ENCODE measurements at regions not wholly inside any gene's neighbourhood (a gene's known extent, or its start where the extent isn't known, plus 50 kb on each side); places are given as distances from the start of the nearest gene placed in this dataset.

DNA sequence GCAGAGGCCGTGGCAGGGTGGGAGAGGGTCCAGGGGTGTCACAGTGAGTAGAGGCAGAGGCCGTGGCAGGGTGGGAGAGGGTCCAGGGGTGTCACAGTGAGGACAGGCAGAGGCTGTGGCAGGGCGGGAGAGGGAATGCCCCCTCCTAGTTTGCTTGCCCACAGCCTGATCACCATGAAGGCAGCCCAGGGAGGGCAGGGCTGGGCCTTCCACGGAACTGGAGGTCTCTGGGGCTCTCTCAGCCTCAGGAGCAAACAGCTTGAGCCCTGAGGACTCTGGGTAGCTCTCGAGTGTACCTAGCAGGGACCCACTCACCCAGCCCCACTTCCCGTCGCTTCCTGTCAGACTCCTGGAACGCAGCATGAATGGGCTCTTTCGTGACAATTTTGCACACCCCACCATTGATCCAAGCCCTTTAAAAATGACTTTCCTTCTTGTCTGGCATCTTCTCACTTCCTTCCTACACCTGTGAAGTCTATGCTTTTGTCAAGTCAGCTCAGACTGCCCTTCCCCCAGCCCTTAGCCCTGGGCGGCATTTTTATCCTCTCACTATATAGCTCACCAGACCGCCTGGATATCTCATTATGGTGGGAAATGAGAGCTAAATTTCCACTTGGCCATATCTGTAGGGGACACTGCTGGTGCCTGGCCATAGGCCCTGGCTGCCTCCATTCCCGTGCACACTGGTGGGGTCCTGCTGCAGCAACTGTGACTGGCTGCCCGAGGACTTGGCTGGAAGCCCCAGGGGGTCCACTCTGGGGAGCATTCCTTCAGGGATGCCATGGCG lies 140.3 kb downstream of the CDC5L start:
- H3K27me3 ChIP-seq (ENCODE audit: control insufficient read depth, insufficient read depth, low read length): no peaks in the 10 kb centered on the region
- peak; percentile 46 for DNase-seq
- H3K4me3 ChIP-seq (ENCODE audit: insufficient read depth, low read depth, low read length): no peak overlapping the region
- H3K36me3 ChIP-seq (replicated peaks; ENCODE audit: control insufficient read depth, insufficient read depth, low read length): no peaks in the 10 kb centered on the region

DNA sequence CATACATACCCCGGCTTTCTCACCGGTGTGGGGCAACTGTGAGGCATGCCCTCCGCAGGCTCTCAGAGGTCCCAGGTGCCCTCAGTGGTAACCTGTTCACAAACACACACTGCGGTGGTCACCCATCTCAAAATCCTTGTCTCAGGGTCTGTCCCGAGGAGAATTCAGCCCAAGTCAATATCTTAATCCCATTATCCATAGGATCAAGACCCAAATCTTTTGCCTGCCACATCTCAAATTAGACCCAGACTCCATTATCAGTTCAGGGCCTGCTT lies 140.8 kb downstream of the CDC5L start:
- Histone ChIP-seq H3K4me3 (ENCODE audit: insufficient read depth, low read depth, low read length) (no peak overlapping the region), H3K36me3 (replicated peaks; ENCODE audit: control insufficient read depth, insufficient read depth, low read length) (no peaks in the 10 kb centered on the region), H3K27me3 (ENCODE audit: control insufficient read depth, insufficient read depth, low read length) (no peaks in the 10 kb centered on the region)
- no peak for DNase-seq

DNA sequence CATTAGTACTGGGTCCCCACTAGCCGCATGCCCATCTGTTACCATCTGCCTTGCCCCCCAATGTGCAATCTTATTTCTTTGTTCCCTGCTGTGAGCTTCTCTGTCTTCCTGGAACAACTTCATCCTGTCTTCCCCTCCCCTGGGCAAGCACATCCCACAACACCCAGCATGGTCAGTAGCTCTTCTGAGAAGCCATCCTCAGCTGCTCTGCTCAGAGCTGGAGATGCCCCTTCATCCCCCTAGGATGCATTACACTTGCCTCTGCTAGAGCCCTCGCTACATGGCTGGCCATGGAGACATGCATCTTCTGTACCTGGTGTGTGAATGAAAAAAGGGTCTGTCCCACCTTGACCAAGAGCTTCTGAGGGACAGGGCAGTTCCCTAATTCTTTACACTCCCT lies 141.2 kb downstream of the CDC5L start:
- DNase-seq: no peak
- no peaks in the 10 kb centered on the region for H3K27me3 ChIP-seq (ENCODE audit: control insufficient read depth, insufficient read depth, low read length)
- no peaks in the 10 kb centered on the region for H3K36me3 ChIP-seq (replicated peaks; ENCODE audit: control insufficient read depth, insufficient read depth, low read length)
- H3K4me3 ChIP-seq (ENCODE audit: insufficient read depth, low read depth, low read length): no peak overlapping the region

DNA sequence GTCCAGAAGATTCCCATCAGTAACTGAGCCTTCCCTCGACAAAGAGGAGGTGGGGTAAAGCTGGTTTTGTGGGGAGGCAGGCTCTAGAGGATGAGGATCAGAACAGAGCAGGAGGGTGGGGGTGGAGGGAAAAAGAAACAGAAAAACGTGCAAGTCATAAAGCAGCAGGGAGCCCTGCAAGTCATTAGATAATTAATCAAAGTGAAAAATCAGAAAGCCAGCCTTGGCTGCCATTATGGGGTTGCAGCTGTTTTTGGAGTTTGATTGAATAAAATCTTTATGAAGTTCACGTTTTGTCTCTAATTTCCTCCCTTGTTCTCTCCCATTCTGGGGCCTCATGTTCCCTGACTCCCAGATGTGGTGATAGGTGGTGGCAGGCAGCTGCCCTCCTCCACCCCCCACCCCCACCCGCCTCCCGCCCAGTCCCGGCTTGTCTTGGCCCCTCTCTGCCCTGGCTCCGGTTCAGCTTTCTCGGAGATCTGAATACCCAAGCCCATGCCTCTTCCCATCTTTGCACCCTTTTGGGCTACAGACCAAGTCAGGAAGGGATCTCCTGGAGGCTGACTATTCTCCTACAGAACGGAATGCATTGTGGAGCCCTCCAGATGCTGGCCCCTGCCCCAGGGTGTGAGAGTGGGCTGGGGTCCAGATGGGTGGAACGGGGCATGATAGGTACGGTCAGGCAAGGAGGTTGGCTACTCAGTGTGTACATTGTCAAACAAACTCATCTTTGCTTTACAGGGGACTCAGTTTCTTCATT lies 141.8 kb downstream of the CDC5L start:
- Histone ChIP-seq H3K36me3 (replicated peaks; ENCODE audit: control insufficient read depth, insufficient read depth, low read length) (no peaks in the 10 kb centered on the region), H3K4me3 (ENCODE audit: insufficient read depth, low read depth, low read length) (no peak overlapping the region), H3K27me3 (ENCODE audit: control insufficient read depth, insufficient read depth, low read length) (no peaks in the 10 kb centered on the region)
- peak; percentile 32 for DNase-seq

DNA sequence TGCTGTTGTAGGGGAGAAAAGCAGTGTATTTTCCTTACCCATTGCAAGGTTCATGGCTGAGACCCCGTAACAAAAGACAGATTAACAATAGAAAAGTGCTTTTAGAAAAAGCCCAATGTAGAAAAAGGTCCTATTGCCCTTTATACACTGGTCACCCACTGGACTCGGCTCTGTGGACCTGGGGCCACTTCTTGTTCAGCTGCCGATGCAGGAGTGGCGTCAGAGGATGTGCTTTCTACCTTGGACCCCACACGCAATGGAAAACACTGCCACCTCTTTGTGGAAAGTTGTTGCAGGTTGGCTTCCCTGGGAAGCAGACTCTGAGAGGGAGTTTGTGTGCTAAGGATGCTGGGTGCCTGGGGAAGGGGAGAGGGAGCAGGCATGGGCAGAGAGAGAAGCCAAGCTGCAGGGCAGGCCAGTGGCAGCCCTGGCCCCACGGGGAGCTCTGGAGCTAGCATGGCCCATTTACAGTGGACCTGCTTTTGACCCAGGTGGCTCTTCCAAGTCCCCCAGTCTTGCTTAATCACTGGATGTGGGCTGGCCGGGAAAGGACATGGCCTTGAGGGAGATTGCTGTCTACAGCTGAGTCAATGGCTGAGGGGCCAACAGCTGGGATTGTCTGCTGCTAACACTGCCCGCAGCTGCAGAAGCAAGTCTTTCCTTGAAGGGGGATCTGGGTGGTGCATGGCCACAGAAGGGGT lies 142.9 kb downstream of the CDC5L start:
- DNase-seq: no peak
- Histone ChIP-seq H3K4me3 (ENCODE audit: insufficient read depth, low read depth, low read length) (no peak overlapping the region), H3K27me3 (ENCODE audit: control insufficient read depth, insufficient read depth, low read length) (no peaks in the 10 kb centered on the region), H3K36me3 (replicated peaks; ENCODE audit: control insufficient read depth, insufficient read depth, low read length) (no peaks in the 10 kb centered on the region)

DNA sequence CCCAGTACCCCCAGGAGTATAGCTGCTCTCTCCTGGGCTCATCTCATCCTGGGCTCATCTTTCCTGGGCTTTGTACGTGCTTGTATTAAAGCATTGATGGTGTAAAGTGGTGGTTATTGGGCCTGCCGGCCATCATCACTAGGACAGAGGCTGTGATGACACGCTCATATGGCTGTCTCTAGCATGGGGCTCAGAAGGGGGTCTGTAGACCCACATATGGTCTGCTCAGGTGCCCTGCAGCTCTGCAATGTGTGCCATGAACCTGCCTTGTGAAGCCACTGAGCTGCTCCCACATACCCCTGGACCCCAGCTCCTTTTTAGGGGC lies 143.4 kb downstream of the CDC5L start:
- Histone ChIP-seq H3K36me3 (replicated peaks; ENCODE audit: control insufficient read depth, insufficient read depth, low read length) (no peaks in the 10 kb centered on the region), H3K4me3 (ENCODE audit: insufficient read depth, low read depth, low read length) (no peak overlapping the region), H3K27me3 (ENCODE audit: control insufficient read depth, insufficient read depth, low read length) (no peaks in the 10 kb centered on the region)
- DNase-seq: no peak

DNA sequence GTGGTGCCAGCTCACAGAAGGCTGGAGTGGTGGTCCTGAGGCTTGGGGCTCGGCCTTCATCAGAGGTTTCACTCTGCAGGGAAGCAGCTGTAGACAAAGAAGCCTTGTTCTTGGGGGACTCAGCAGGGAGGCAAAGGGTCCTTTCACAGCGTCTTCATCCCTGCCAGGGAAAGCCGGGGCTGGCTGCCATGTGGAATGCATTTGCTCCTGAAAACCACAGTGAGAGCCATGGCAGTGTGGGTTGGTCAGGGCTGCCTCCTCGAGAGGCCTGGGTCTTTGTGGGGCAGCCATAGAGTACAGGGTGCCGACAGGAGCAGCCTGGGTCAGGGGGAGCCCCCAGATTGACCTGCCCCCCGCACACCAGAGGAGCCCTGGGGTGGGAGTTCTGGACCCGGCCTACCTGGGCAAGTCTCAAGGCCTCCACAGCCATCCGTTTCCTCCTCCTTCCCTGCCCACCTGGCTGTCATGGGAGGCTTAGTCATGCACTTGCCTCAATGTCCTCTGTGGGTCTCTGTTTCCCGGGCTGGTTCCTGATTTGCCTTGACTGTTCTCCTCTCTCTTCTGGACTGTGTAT lies 144.0 kb downstream of the CDC5L start:
- peak; percentile 51 for DNase-seq
- no peaks in the 10 kb centered on the region for H3K27me3 ChIP-seq (ENCODE audit: control insufficient read depth, insufficient read depth, low read length)
- H3K4me3 ChIP-seq (ENCODE audit: insufficient read depth, low read depth, low read length): no peak overlapping the region
- no peaks in the 10 kb centered on the region for H3K36me3 ChIP-seq (replicated peaks; ENCODE audit: control insufficient read depth, insufficient read depth, low read length)

DNA sequence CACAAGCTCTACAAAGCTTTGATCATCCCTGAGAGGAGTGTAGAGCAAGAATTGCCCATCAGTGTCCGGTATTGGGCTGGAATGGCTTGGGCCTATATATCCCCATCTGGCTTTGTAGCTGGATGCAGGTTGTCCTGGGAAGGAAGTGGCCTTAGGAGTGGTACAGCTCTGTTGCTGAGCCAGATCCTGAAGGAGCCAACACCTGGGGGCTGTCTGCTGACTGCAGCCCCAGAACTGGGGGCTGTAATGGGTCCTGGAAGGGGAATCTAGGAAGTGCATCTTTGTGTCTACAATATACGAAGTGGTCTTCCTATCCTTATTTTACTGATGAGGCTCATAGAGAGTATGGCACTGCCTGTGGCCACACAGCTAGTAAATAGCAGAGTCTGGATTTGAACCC lies 145.9 kb downstream of the CDC5L start:
- no peak for DNase-seq
- no peak overlapping the region for H3K4me3 ChIP-seq (ENCODE audit: insufficient read depth, low read depth, low read length)
- no peaks in the 10 kb centered on the region for H3K36me3 ChIP-seq (replicated peaks; ENCODE audit: control insufficient read depth, insufficient read depth, low read length)
- no peaks in the 10 kb centered on the region for H3K27me3 ChIP-seq (ENCODE audit: control insufficient read depth, insufficient read depth, low read length)

DNA sequence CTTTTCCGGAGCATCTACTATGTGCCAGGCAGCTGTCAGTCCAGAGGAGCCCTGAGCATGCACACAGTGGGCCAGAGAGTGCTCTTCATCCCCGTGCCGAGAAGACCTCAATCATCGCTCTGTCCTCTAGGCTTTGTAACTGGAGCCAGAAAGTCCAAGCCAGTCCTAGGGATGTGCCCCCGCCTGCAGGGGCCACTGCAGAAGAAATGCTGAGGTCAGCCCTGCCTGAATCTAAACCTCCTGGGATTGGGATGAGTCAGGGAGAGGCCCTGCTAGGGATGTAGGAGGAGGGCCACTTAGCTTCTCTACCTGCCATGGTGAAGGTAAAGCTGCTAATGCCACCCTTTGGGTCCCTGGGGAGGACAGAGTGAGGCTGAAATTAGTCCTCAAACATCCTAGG lies 146.8 kb downstream of the CDC5L start:
- no peak for DNase-seq
- Histone ChIP-seq H3K4me3 (ENCODE audit: insufficient read depth, low read depth, low read length) (no peak overlapping the region), H3K27me3 (ENCODE audit: control insufficient read depth, insufficient read depth, low read length) (no peaks in the 10 kb centered on the region), H3K36me3 (replicated peaks; ENCODE audit: control insufficient read depth, insufficient read depth, low read length) (no peaks in the 10 kb centered on the region)

DNA sequence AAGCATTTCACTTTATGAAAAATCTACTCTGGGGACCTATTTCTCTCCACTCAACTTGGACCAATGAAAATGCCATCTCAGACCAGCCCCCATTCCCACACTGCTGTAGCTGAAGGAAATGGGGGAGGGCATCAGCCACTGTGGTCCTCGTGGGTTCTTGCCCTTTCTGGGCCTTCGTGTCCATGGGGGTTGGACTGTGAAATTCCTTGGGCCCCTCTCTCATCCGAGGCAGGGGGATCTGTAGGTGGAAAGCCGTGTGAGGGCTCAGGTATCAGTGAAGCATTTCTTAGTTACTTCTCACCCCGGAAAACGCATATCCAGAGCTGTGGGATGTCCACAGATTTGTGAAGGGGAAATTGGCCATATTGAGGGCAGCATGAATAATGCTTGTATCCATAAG lies 147.9 kb downstream of the CDC5L start:
- Histone ChIP-seq H3K36me3 (replicated peaks; ENCODE audit: control insufficient read depth, insufficient read depth, low read length) (no peaks in the 10 kb centered on the region), H3K27me3 (ENCODE audit: control insufficient read depth, insufficient read depth, low read length) (no peaks in the 10 kb centered on the region), H3K4me3 (ENCODE audit: insufficient read depth, low read depth, low read length) (no peak overlapping the region)
- DNase-seq: no peak

DNA sequence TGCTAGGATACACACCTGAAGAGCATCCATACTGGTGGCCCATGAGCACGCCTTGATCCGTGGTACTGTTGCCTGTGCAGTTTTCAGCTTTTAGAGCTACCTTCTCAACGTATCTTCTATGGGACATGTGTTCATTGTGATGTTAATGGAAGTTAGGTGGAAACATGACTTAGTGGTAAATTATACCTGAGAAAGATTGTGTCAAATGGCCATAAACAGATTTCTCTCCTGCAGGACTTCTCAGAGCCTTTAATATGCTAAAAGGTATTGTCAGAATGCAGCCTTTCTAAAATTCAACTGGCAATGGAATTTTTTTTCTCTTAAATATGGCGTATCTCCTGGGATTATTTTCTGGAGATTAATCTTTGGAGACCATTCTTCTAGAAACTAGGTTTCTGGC lies 148.5 kb downstream of the CDC5L start:
- Histone ChIP-seq H3K36me3 (replicated peaks; ENCODE audit: control insufficient read depth, insufficient read depth, low read length) (no peaks in the 10 kb centered on the region), H3K4me3 (ENCODE audit: insufficient read depth, low read depth, low read length) (no peak overlapping the region), H3K27me3 (ENCODE audit: control insufficient read depth, insufficient read depth, low read length) (no peaks in the 10 kb centered on the region)
- DNase-seq: no peak

DNA sequence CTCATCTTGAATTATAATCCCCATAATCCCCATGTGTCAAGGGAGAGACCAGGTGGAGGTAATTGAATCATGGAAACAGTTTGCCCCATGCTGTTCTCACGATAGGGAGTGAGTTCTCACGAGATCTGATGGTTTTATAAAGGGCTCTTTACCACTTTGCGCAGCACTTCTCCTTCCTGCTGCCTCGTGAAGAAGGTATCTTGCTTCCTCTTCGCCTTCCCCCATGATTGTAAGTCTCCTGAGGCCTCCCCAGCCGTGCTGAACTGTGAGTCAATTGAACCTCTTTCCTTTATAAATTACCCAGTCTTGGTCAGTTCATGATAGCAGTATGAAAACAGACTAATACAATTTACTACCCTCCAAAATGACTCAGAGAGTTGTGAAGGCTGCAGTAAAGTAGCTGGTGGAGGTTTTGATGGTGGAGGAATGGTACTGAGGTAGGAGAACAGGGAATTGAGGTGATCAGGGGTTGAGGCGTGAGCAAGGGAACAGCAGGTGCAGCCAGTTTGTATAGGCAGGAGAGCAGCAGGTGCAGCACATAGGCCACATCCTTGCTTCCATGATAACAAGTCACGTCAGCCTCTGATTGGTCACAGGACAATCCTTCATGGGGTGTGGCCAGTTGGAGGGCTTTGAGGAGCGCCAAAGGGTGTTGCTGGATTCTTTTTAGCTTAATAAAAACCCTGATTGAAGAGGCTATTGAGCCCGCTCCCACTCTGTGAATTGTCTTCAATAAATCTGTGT lies 150.0 kb downstream of the CDC5L start:
- Histone ChIP-seq H3K27me3 (ENCODE audit: control insufficient read depth, insufficient read depth, low read length) (no peaks in the 10 kb centered on the region), H3K4me3 (ENCODE audit: insufficient read depth, low read depth, low read length) (no peak overlapping the region), H3K36me3 (replicated peaks; ENCODE audit: control insufficient read depth, insufficient read depth, low read length) (no peaks in the 10 kb centered on the region)
- no peak for DNase-seq

DNA sequence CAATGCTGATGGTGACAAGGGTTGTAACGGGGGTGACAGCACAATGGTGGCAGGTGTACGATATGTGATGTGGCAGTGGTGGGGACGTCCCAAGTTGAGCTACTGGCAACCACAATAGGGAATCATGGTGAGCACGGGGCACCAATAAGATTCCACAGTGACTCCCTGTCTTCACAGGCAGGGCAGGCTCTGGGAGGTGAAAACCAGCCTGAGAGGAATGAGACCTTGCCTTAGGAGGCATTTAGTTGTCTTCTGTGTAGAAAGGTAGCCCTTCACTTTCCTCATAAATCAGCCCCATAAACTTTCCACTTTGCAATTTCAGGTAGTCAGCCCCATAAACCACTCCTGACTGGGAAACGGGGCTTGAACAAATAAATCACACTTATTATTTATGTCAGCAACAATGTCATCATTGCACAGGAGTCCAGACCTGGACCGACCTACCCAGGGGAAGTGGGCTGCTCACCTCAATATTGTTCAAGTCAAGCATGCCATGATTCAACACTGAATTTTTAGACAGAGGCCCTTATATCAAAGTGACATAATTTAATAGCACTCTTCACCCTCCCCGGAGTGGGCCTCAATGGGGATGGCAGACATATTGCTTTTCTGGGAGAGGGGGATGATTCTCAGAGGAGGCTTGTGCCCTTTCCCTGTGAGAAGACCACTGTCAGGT lies 150.8 kb downstream of the CDC5L start:
- Histone ChIP-seq H3K36me3 (replicated peaks; ENCODE audit: control insufficient read depth, insufficient read depth, low read length) (no peaks in the 10 kb centered on the region), H3K4me3 (ENCODE audit: insufficient read depth, low read depth, low read length) (no peak overlapping the region), H3K27me3 (ENCODE audit: control insufficient read depth, insufficient read depth, low read length) (no peaks in the 10 kb centered on the region)
- no peak for DNase-seq

DNA sequence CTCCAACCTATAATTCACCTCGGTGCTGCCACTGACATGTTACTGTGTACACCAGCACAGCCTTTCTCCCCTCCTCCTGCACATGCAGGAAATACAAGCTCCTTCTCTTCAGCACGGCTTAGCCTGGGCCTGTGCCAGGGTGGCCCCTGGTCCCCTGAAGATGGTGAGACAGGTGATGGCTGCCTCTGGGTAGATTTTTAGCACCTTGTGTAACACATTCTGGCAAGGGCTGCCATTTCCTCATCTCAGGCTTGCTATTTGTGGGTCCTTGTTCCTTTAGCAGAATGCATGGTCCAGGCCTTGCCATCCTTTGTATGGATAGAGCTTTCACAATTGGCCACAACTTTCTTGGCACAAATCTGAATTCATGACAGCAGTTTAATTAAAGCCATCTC lies 151.3 kb downstream of the CDC5L start:
- no peak for DNase-seq

More for the DNA sequence above, 151.3 kb downstream of the CDC5L start:
- Histone ChIP-seq H3K36me3 (replicated peaks; ENCODE audit: control insufficient read depth, insufficient read depth, low read length) (no peaks in the 10 kb centered on the region), H3K27me3 (ENCODE audit: control insufficient read depth, insufficient read depth, low read length) (no peaks in the 10 kb centered on the region), H3K4me3 (ENCODE audit: insufficient read depth, low read depth, low read length) (no peak overlapping the region)
